ENCODE measurements at regions not wholly inside any gene's neighbourhood (a gene's known extent, or its start where the extent isn't known, plus 50 kb on each side); places are given as distances from the start of the nearest gene placed in this dataset.

DNA sequence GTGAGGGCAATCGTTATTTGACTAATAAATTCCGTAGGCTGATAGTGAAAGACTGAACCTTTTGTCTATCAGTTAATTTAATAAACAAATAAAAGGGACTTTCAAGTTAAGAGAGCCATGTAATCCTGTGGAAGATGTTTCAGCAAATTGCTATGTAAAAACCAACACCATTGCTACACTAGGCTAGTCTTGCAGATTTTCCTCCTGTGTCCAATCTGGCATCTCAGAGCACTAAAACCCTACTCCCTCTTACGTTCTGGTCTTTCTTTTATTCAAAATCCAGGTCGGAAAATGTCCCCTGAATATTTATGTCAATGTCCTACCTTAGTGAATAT is 478.8 kb upstream of the TNC start:
- no peaks in the 10 kb centered on the region for H3K9me3 Mint-ChIP-seq
- no peaks in the 10 kb centered on the region for H3K4me1 Mint-ChIP-seq (ENCODE audit: low read depth)
- peaks cover 28% of the 10 kb centered on the region for H3K27me3 Mint-ChIP-seq
- H3K27ac Mint-ChIP-seq = no peak overlapping the region
- H3K36me3 Mint-ChIP-seq (ENCODE audit: low read depth) = no peaks in the 10 kb centered on the region
- no peak overlapping the region for H3K4me3 Mint-ChIP-seq

DNA sequence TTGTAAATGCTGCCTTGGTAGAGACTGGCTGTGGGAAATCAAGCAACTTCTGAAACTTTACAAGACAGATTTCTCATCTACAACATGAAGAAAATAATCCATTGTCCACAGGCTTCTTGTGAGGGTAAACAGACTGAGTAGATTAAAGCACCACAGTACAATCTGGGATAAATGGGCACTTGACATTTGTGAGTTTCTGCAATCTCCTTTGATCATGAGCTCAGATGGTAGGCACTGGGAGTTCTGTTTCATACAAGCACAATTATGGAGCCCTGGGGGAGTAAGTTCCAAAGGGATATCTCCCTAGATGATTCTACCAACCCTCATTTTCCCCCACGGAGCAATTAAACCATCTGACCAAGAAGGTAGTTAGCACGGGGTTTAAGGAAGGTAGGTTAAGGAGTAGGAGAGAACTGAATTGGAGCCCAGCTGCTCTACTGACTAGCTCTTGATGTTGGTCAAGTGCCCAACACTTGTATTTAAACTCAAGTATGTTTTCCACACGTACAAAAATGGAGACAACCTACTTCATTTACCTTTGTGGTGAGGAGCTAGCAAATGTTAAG is 479.5 kb upstream of the TNC start:
- no peak overlapping the region for H3K4me3 Mint-ChIP-seq
- H3K27ac Mint-ChIP-seq = no peak overlapping the region
- peaks cover 28% of the 10 kb centered on the region for H3K27me3 Mint-ChIP-seq
- no peaks in the 10 kb centered on the region for H3K9me3 Mint-ChIP-seq
- no peaks in the 10 kb centered on the region for H3K36me3 Mint-ChIP-seq (ENCODE audit: low read depth)
- no peaks in the 10 kb centered on the region for H3K4me1 Mint-ChIP-seq (ENCODE audit: low read depth)

DNA sequence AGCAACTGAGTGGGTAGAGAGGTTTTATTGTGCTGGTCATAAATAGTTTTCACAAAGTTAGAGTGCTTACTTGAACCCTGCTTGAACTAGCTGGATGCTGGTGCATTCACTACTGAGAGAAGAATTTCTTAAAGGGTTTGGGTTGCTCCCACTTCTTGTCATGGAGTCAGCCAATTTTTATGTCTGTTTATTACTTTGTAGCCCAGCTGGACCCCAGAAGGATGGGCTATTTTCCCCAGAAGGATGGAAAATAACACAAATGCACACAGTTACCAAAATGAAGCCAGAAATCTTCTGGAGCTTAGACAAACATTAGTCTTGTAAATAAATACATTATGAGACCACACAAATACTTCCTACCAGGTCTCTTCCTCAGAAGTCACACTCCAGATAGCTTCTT is 480.8 kb upstream of the TNC start:
- Mint-ChIP-seq H3K4me1 (ENCODE audit: low read depth) (no peaks in the 10 kb centered on the region), H3K4me3 (no peak overlapping the region), H3K27ac (no peak overlapping the region), H3K36me3 (ENCODE audit: low read depth) (no peaks in the 10 kb centered on the region), H3K9me3 (no peaks in the 10 kb centered on the region), H3K27me3 (peaks cover 28% of the 10 kb centered on the region)

DNA sequence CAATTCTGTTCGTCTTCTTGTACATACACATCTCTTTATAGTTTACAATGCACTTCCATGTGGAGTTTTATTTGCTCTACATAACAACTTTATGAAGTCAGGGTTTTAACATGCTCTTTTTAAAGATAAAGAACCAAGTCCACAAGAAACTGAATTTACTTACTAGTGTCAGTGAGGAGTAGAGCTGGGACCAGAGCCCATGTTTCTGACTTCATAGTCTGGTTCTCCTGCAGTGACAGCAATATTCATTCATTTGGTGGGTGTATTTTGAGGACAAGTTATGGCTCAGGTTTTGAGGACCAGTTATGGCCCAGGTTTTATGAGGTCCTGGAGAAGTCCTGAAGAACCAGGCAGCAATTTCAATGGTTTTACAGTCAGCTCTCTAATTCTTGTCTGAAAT is 481.9 kb upstream of the TNC start:
- Mint-ChIP-seq H3K4me3 (no peak overlapping the region), H3K4me1 (ENCODE audit: low read depth) (no peaks in the 10 kb centered on the region), H3K36me3 (ENCODE audit: low read depth) (no peaks in the 10 kb centered on the region), H3K27ac (no peak overlapping the region), H3K27me3 (peaks cover 23% of the 10 kb centered on the region), H3K9me3 (no peaks in the 10 kb centered on the region)

DNA sequence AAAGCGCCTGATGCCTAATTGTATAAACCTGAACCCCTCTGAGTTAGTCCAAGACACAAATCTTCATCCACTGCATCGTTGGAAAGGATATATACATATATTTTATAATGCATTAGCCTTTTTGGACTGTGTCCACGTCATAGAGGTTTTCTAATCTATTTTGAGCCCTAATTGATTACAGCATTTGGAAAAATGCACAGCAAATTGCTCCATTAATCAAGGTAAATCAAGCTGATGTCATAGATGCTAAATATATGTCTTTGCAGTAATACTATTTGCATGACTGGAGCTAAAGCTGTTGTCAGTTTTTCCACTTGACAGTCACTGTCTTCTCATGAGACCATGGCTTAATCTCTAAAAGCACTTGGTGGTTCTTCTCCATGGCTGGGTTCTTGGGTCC is 483.5 kb upstream of the TNC start:
- H3K9me3 Mint-ChIP-seq = no peaks in the 10 kb centered on the region
- no peaks in the 10 kb centered on the region for H3K36me3 Mint-ChIP-seq (ENCODE audit: low read depth)
- no peak overlapping the region for H3K27ac Mint-ChIP-seq
- peaks cover 10% of the 10 kb centered on the region for H3K27me3 Mint-ChIP-seq
- H3K4me1 Mint-ChIP-seq (ENCODE audit: low read depth) = no peaks in the 10 kb centered on the region
- no peak overlapping the region for H3K4me3 Mint-ChIP-seq

DNA sequence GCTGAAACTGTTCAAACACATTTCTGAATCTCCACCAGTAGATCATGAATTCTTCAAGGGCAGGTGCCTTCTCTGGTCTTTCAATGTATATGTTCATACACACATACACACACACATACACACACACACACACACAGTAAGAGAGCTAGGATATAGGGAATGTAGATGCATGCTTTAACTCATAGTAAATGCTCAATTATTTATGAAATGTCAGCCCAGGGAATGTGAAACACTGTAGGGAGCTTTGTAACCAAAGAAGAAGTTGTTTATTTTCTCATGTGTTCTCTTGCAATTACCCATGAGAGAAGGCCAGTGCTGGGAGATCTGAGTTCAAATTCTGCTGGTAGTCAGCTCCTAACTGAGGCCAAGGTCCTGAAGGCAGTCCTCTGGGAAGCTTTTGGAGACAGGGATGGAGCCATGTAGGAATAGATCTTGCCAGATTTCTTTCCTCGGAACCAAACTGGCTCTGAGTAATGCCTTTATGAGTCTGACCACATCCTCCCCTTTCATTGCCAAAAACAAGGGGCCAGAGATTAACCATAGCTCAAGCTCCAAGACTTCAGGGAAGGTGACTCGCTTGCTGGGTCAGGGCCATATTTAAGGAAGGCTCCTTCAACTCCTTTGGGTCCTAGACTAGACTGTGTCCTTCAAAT is 487.0 kb upstream of the TNC start:
- no peak overlapping the region for H3K27ac Mint-ChIP-seq
- H3K36me3 Mint-ChIP-seq (ENCODE audit: low read depth) = no peaks in the 10 kb centered on the region
- no peaks in the 10 kb centered on the region for H3K4me1 Mint-ChIP-seq (ENCODE audit: low read depth)
- no peaks in the 10 kb centered on the region for H3K27me3 Mint-ChIP-seq
- peaks cover 4% of the 10 kb centered on the region for H3K9me3 Mint-ChIP-seq
- no peak overlapping the region for H3K4me3 Mint-ChIP-seq

DNA sequence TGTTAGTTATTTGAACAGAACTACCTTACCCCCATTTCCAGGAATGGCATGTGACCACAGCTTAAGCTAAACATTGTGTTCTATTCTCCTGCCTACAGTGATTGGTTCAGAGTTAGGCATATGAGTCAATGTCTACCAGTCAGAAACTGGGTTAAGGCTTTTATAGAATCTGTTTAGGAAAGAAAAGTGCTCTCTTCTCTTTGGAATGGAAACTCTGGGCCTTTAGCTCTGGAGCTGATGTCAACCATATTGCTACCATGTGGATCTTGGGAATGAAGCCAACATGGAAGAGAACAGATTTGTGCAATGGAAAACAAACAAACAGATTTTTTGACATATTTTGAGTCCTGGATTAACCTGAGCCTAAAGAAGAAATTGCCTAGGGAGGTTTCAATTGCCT is 488.9 kb upstream of the TNC start:
- Mint-ChIP-seq H3K27me3 (no peaks in the 10 kb centered on the region), H3K9me3 (peaks cover 4% of the 10 kb centered on the region), H3K4me3 (no peak overlapping the region), H3K27ac (no peak overlapping the region), H3K36me3 (ENCODE audit: low read depth) (no peaks in the 10 kb centered on the region), H3K4me1 (ENCODE audit: low read depth) (no peaks in the 10 kb centered on the region)

DNA sequence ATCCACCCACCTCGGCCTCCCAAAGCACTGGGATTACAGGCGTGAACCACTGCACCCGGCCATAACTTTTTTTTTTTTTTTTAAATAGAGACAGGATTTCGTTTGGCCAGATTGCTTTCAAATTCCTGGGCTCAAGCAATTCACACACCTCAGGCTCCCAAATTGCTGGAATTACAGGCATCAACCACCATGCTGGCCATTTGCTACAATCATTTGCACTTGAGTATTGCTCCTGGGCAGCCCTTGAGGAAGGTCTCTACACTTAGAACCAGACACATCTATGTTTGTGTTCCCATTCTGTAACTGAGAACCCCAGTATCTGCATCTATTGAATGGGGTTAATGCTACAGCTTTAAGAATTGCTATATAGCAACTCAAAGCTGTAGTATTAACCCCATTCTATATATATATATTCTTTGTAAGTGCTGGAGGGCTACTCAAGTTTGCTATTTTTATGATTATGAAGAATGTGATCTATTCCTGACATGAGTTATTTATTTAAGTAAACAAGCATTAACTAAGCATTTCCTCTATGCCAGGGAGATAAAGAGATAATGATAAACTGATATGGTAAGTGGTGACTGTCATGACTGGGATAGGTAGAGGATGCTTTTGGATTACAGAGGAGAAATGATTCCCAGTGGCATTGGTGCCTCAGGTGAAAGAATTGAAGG is 496.5 kb upstream of the TNC start:
- no peak overlapping the region for H3K27ac Mint-ChIP-seq
- peaks cover 4% of the 10 kb centered on the region for H3K27me3 Mint-ChIP-seq
- H3K4me3 Mint-ChIP-seq = no peak overlapping the region
- no peaks in the 10 kb centered on the region for H3K36me3 Mint-ChIP-seq (ENCODE audit: low read depth)
- H3K4me1 Mint-ChIP-seq (ENCODE audit: low read depth) = no peaks in the 10 kb centered on the region
- H3K9me3 Mint-ChIP-seq = peaks cover 4% of the 10 kb centered on the region

DNA sequence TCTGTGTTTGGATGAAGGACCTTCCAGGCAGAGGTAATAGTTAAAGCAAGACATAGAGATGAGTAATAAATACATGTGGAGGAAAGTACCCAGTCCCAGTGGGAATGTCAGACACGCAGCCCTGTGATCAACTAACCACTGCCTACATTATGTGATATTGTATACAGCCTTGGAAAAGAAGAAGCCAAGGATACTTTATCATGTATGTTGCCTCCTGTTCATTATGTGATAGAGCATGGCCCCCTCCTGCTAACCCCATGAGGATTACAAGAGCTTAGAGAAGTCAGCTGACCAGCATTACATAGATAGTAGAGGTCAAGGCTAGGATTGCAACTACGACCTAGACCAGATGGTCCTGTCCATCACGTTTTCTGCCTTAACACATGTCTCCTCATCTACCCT is 497.0 kb upstream of the TNC start:
- no peak overlapping the region for H3K4me3 Mint-ChIP-seq
- no peaks in the 10 kb centered on the region for H3K36me3 Mint-ChIP-seq (ENCODE audit: low read depth)
- H3K27ac Mint-ChIP-seq = no peak overlapping the region
- no peaks in the 10 kb centered on the region for H3K4me1 Mint-ChIP-seq (ENCODE audit: low read depth)
- H3K9me3 Mint-ChIP-seq = no peaks in the 10 kb centered on the region
- peaks cover 4% of the 10 kb centered on the region for H3K27me3 Mint-ChIP-seq

DNA sequence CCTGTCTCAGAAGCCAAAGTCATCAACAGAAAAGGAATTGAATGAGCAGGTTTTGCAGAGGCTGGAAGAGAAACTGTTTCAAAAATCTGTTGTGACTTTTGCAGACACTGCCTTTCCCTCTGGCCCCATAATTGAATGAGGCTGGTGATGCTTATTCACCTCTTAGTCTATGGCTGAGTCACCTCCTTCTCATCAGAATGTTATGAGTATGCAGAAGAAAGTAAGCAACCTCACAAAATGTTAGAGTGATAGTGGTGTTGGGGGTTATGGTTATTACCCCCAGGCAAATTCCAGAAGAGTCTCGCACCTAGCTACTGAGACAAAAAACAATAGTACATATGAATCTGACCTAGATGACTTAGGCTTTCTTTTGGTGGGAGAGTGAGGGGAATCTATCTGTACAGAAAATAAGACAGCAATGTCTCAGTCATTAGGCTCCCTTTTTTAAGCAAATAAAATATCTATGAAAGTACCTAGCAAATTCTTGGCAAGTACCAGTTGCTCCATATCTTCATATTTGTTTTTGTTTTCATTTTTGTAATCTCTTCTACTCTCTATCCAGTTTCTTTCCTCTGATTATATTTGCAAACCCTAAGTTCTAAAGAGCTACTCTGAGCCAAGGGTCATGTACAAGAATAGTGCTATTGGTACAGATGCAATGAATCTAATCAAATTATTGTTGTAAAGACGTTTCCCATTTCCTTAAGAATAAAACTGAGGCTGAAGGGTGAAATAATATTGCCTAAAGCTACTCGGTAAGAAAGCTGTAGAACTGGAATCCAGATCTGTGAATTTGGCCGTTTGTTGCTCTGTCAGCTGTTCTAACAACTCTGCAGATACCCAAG is 498.1 kb upstream of the TNC start:
- peaks cover 4% of the 10 kb centered on the region for H3K27me3 Mint-ChIP-seq
- H3K4me3 Mint-ChIP-seq = no peak overlapping the region
- no peak overlapping the region for H3K27ac Mint-ChIP-seq
- H3K9me3 Mint-ChIP-seq = peaks cover 1% of the 10 kb centered on the region
- H3K4me1 Mint-ChIP-seq (ENCODE audit: low read depth) = no peaks in the 10 kb centered on the region
- no peaks in the 10 kb centered on the region for H3K36me3 Mint-ChIP-seq (ENCODE audit: low read depth)

DNA sequence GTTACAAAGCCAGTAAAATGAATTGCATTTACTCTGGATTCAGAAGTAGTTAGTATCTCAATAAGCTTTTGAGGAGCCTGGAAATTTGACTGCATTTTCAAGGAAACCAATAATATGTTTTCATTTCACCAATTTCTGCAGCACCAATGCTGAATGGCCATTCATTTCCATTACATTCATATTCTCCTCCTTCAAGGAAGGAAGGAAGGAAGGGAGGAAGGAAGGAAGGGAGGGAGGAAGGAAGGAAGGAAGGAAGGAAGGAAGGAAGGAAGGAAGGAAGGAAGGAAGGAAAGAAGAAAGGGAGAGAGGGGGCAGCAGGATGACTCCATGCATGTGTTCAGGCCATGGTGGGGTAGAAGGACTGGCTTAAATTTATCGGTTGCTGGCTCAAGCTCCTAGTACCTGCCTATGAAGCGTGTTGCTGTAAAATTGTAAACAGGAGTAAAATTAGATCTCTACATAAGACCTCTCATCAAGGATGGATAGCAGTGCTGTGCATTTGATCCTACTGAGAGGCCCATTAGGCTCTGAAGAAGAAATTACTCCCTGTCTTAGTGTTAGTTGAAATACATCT is 498.8 kb upstream of the TNC start:
- no peaks in the 10 kb centered on the region for H3K36me3 Mint-ChIP-seq (ENCODE audit: low read depth)
- no peak overlapping the region for H3K27ac Mint-ChIP-seq
- H3K4me1 Mint-ChIP-seq (ENCODE audit: low read depth) = no peaks in the 10 kb centered on the region
- H3K27me3 Mint-ChIP-seq = peaks cover 4% of the 10 kb centered on the region
- H3K4me3 Mint-ChIP-seq = no peak overlapping the region
- H3K9me3 Mint-ChIP-seq = peaks cover 9% of the 10 kb centered on the region

DNA sequence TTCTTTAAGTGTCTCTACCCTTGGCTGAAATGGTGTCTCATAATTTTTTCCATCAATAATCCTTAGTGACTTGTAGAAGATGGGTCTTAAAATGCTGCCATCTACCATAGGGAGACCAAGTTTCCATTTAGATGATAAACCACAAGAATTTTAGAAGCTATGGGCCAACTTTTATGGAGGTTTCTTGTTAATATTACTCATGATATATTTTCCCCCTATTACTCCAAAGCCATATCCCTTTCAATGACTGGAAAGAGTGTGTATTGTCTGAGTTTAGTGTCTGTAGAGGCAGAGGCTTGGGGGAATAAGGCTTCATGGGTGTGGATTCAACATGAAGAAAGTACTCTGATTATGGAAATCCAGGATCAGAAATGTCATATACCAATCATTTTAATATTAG is 507.3 kb upstream of the TNC start:
- Mint-ChIP-seq H3K27ac (no peak overlapping the region), H3K4me3 (no peak overlapping the region)

DNA sequence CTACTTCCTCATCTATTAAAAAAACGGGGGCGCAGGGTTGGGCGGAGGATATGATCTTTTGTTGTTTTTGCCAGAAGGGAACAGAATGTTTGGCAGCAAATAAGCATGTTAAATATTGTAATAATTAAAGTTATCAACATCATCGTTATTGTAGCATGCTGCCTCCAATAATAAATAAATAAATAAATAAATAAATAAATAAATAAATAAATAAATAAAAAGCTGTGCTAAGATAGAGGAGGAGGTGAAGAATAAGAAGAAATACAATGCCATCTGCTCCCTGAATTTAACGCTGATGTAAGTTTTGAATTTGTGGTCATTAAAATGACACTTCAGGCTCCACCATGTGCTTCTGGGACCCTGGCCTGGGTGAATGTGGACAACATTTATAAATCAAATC is 508.0 kb upstream of the TNC start:
- peaks cover 13% of the 10 kb centered on the region for H3K9me3 Mint-ChIP-seq
- no peak overlapping the region for H3K27ac Mint-ChIP-seq
- H3K4me1 Mint-ChIP-seq (ENCODE audit: low read depth) = no peaks in the 10 kb centered on the region
- no peak overlapping the region for H3K4me3 Mint-ChIP-seq
- H3K27me3 Mint-ChIP-seq = peaks cover 3% of the 10 kb centered on the region
- H3K36me3 Mint-ChIP-seq (ENCODE audit: low read depth) = no peaks in the 10 kb centered on the region

More for the DNA sequence above, 507.3 kb upstream of the TNC start:
- Mint-ChIP-seq H3K36me3 (ENCODE audit: low read depth) (no peaks in the 10 kb centered on the region), H3K4me1 (ENCODE audit: low read depth) (no peaks in the 10 kb centered on the region), H3K27me3 (peaks cover 3% of the 10 kb centered on the region), H3K9me3 (peaks cover 14% of the 10 kb centered on the region)

DNA sequence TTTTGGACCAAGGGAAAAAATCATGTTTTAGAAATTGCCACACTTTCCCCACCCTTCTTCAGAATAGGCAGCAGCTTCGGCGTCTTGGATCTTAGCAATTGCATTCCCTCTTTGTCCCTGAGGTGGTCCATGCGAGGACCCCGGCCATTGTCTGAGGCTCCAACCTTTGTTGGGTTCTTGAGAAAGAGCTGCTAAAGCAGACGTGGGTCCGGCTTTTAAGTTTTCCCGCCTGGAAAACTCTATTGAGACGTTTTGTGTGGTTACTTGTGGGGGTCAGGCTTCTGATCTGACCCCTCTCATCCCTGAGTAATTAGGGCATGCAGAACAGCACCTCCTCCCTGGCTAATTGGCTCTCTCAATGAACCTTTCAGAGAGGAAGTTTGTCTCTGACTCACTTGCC is 509.6 kb upstream of the TNC start:
- Mint-ChIP-seq H3K9me3 (no peaks in the 10 kb centered on the region), H3K27ac (no peak overlapping the region), H3K27me3 (peaks cover 3% of the 10 kb centered on the region), H3K4me3 (no peak overlapping the region), H3K36me3 (ENCODE audit: low read depth) (no peaks in the 10 kb centered on the region), H3K4me1 (ENCODE audit: low read depth) (no peaks in the 10 kb centered on the region)

DNA sequence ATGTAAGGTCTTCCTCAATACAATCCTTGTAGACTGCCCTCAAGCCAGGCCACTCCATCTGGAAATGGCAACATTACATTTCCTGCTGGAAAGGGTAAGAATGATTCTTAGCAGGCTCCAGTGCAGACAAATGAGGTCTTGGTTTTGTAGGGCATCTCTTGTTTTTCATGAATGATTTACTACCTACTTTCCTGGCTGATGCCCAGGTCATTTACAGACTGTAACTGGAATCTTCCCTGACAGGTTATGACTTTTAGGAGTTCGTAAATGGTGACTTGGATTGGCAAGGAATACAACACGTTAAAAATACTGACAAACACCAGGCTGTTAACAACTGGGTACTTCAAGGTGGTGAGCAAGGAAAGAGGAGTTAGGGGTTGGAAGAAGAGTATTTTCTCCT is 510.5 kb upstream of the TNC start:
- Mint-ChIP-seq H3K4me3 (no peak overlapping the region), H3K27ac (no peak overlapping the region), H3K9me3 (no peaks in the 10 kb centered on the region), H3K27me3 (peaks cover 3% of the 10 kb centered on the region), H3K4me1 (ENCODE audit: low read depth) (no peaks in the 10 kb centered on the region), H3K36me3 (ENCODE audit: low read depth) (no peaks in the 10 kb centered on the region)

Measured in stimulated activated naive CD8-positive, alpha-beta T cell treated with anti-CD3 and anti-CD28 coated beads, Interleukin-15, Interleukin-2, amounts not matched to agents 100 ng/mL and 50 ng/mL, for 24 hours (primary cell).